ENCODE measurements at regions not wholly inside any gene's neighbourhood (a gene's known extent, or its start where the extent isn't known, plus 50 kb on each side); places are given as distances from the start of the nearest gene placed in this dataset.
"Not testable (repeated sequence)": the region's sequence is repeated elsewhere in the genome, so short reads cannot be mapped to it uniquely, and the experiment has no call there.

GRCh38 chr5:152529440-152529839 is 124.4 kb upstream of the NMUR2 start:
- no peak for DNase-seq

GRCh38 chr5:152532714-152533113 is 127.6 kb upstream of the NMUR2 start:
- no peak for DNase-seq

- DNase-seq = no peak
These were observed 129.6 kb upstream of the NMUR2 start for GRCh38 chr5:152534641-152535040.

GRCh38 chr5:152542741-152543140 is 137.7 kb upstream of the NMUR2 start:
- no peak for DNase-seq

GRCh38 chr5:152546493-152546892 is 141.4 kb upstream of the NMUR2 start:
- DNase-seq = no peak

GRCh38 chr5:152547202-152547601 is 142.1 kb upstream of the NMUR2 start:
- DNase-seq = no peak

- no peak for DNase-seq
These were observed 144.6 kb upstream of the NMUR2 start for GRCh38 chr5:152549709-152550108.

GRCh38 chr5:152551061-152551460 is 146.0 kb upstream of the NMUR2 start:
- DNase-seq = no peak

GRCh38 chr5:152556784-152557183 is 151.7 kb upstream of the NMUR2 start:
- DNase-seq = no peak

- DNase-seq = no peak
These were observed 155.5 kb upstream of the NMUR2 start for GRCh38 chr5:152560512-152561137.

GRCh38 chr5:152568016-152568415 is 162.9 kb upstream of the NMUR2 start:
- DNase-seq = no peak

- DNase-seq = no peak
These were observed 167.7 kb upstream of the NMUR2 start for GRCh38 chr5:152572812-152573211.

GRCh38 chr5:152584103-152584502 is 179.0 kb upstream of the NMUR2 start:
- DNase-seq = no peak

- no peak for DNase-seq
These were observed 187.3 kb upstream of the NMUR2 start for GRCh38 chr5:152592416-152592815.

- DNase-seq = no peak
These were observed 188.3 kb upstream of the NMUR2 start for GRCh38 chr5:152593388-152593787.

- no peak for DNase-seq
These were observed 190.3 kb upstream of the NMUR2 start for GRCh38 chr5:152595405-152595804.

- DNase-seq = no peak
These were observed 194.0 kb upstream of the NMUR2 start for GRCh38 chr5:152599096-152599495.

- no peak for DNase-seq
These were observed 197.0 kb upstream of the NMUR2 start for GRCh38 chr5:152601806-152602732.

GRCh38 chr5:152606050-152606449 is 201.0 kb upstream of the NMUR2 start:
- not testable (repeated sequence) for DNase-seq

- DNase-seq = no peak
These were observed 201.8 kb upstream of the NMUR2 start for GRCh38 chr5:152606776-152607364.

GRCh38 chr5:152607401-152608160 is 202.5 kb upstream of the NMUR2 start:
- DNase-seq = no peak

GRCh38 chr5:152608458-152608857 is 203.4 kb upstream of the NMUR2 start:
- no peak for DNase-seq

GRCh38 chr5:152619756-152620155 is 214.7 kb upstream of the NMUR2 start:
- no peak for DNase-seq

All from activated naive CD4-positive, alpha-beta T cell treated with anti-CD3 and anti-CD28 coated beads, Interleukin-2, amount 50 U/mL, for 16 hours (primary cell).